HG02970 (cell line): ENCODE measurements at regions not wholly inside any gene's neighbourhood (a gene's known extent, or its start where the extent isn't known, plus 50 kb on each side); places are given as distances from the start of the nearest gene placed in this dataset.
"Not testable (repeated sequence)": the region's sequence is repeated elsewhere in the genome, so short reads cannot be mapped to it uniquely, and the experiment has no call there.

ENCODE experiments used
- ATAC-seq: cut with Tn5 transposase; IDR thresholded peaks from one replicate; pipeline ENCODE4 v1.9.1; 2021; ENCODE audit warnings: mild to moderate bottlenecking, moderate library complexity, moderate number of reproducible peaks; ENCODE audit not compliant: unreplicated experiment, low FRiP score

DNA sequence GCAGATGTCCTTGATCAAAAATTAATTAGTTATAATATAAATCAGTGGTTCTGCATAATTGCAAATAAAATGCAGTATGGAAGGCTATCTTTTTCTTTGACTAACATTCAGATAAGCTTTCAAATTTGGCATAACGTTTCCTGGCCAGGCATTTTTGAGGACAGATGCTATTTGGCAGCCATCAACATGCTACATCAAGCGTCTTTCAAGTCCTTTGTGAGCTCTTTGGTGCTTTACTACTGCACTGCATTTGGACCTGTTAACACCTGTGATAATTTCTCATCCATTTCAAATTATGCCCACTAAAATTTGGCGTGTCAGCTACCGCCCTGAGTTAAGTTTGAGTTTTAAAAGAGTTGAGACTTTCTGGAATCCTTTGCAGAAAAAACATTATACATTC lies 545.7 kb downstream of the STK39 start:
- no peak for ATAC-seq

DNA sequence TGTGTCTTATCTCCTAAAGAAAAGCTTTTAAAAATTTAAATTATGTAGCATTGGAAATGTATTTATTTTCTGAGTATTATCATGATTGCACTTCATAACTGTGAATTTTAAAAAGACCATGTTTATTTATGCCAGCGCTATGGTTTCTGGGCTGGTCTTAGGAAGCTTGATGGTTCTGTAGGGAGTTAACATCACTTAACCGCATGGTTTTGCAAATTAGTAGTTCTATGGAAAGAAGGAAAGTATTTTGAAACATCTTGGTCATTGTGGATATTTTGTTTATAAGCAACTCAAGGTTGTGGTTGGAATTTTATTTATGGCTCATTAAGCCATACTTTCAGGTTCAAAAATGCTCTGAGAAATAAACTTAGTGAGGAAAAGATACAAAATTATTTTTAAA lies 549.4 kb downstream of the STK39 start:
- no peak for ATAC-seq

DNA sequence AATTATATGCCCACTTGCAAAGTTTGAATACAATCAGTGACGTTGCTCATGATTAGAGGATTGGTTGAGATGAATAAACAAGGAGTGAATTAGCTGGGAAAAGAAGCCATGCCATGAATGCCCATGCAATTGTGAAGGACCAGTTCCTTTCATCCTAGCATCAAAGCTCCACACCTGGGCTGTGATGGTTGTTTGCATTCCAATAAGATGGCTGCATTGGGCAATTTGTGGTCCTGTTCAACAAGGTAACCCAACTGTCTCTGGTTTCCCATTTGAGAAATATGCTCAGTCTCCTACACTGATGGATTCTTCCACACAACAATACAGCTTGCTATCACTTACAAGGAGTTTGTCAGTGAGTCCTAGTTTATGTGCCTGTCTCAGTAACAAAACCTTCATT lies 550.2 kb downstream of the STK39 start:
- no peak for ATAC-seq

DNA sequence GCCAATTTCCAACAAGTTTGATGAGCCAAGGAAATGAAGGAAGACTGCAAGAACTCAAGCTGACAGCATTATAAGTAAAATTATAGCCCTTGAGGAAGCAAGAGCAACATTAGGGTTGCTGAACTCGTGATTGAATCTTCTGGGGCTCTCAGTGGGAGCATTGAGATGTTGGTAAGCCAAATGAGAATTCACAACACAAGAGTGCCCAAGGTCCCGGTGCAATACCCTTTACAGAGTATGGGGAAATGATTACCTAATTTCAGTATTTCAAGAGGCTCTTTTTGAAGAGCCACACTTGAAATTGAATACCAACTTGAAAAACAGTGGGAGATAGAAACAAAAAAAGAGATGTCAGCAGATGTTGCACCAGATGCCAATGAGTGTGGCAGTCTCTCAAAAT lies 554.5 kb downstream of the STK39 start:
- ATAC-seq, result no peak

DNA sequence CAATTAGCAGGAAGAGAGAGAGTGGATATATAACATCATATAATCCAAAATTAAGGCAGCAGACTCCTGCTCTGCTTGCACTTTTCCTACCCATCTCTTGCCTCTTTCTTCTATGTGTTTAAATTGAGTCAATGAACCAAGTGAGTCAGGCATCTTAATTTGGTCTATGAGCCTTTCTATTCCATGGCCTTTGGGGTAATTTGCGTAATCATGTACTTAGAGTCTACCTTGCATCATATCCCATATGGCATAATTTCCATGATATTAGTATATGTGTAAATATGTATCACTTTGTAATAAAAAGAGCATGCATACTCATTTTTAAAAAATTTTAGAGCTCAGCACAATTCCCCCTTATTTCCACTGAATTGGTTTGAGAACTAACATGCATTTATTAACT lies 555.2 kb downstream of the STK39 start:
- ATAC-seq, result no peak

DNA sequence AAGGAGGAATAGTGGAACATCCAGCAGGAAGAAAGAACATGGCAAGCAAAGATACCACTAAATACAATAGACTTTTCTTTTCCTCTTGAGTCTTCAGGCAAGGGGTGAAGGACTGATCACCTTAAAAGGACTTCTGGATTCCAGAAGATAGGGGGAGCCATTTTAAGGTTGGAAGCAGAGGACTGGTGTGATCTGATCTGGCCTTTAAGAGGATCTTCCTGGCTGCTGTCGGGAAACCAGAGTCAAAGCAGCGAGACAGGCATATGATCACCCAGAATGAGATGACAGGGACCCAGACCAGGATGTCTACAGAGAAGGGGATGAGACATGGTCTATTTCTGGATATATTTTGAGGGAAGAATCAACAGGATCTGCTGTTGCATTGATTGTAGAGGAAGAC lies 558.0 kb downstream of the STK39 start:
- no peak for ATAC-seq

DNA sequence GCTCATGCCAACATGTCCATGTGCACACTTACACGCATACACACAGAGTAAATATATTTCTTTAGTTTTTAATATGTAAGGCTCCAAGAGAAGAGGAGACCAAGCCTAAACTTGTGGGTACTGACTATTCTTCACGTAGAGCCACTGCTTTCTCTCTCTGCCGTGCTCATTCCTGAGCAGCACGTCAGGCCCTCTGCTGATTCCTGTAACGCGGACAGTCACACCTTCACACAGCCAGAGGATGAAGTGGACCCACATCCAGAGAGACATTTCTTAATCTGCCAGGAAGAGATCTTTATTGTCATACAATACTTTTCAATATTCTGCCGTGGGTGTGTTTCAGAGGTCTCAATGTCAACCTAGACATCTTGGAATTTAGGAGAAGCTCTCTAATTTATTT lies 560.7 kb downstream of the STK39 start:
- ATAC-seq, result no peak

DNA sequence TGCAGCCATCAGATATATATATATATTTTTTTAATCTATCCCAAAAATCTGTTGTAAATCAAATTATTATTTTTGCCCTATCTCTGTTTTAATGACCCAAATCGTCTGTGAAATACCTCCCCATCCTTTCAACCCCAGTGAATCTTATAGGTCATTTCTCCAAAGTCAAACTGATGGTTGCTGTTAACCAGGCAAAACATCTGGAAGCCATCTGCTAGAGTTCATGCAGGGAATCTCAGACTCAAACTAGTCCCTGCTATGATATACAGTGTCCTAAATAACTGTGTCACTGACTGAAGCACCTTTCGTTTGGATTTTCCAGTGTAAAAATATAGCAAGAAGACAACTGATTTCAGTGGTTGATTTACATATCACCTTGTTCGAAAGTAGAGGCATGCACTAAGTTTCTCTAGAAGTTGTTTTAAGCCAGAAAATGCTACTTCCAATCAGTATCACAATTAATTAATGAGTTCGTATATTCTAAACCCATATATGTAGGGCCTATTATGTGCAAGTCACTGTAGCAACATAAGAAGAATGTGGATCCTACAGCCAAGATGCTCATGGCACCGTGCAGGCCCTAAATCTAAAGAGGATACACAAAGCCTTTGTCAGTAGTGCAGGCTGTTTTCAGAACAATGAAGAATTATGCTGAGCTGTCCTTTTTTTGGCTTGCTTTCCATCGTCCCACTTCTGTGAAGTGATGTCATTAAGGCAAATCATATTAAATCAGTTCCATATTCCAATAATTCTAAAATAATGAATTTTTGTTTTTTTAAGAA lies 566.0 kb downstream of the STK39 start:
- ATAC-seq, result no peak

DNA sequence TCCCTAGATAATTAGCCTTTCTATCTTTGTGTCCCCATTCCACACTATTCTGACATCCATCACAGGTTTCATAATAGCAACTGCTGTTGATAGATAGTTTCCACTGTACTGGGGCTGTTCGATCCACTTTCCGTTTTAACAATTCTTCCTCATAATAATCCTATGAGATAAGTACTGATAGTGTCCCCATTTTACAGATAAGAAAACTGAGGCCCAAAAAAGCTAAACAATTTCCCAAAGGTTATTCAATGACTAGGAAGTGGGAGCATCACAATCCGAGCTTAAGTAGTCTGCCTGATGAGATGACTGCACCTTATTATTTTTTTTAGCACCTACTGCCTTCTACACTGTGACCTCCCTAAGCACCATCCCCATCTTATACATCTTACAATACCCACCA lies 569.2 kb downstream of the STK39 start:
- no peak for ATAC-seq

DNA sequence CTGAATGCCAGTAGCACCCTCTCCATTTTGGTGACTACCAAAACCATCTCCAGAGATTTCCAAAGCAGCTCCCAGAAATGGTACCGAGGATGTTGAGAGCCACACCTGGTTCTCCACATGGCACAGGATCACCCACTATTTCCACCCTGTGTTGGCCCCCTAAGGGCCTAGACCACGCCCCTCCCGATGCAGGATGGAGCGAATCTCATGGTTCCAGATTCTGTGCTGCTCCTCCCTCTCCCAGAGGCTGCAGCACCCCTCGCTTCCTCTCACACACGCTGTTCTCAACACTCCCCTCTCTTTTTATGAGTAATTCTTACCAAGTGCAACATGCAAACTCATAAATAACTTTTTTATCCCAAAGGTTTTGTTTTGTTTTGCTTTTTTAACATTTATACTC lies 571.5 kb downstream of the STK39 start:
- ATAC-seq, result no peak

DNA sequence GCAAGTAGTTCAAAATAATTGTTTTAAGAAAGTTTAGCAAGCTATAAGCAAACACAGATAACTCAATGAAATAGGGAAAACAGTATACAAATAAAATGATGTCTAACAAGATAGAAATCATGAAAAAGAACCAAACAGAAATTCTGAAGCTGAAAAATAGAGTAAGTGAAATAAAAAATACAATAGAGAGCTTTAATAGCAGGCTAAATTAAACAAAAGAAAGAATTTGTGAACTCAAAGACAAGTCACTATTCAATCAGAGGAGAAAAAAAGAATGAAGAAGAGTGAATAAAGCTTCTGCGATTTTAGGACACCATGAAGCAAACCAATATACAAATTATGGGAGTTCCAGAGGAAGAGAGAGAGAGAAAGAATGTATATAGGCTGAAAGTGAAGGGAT lies 576.8 kb downstream of the STK39 start:
- ATAC-seq, result no peak

DNA sequence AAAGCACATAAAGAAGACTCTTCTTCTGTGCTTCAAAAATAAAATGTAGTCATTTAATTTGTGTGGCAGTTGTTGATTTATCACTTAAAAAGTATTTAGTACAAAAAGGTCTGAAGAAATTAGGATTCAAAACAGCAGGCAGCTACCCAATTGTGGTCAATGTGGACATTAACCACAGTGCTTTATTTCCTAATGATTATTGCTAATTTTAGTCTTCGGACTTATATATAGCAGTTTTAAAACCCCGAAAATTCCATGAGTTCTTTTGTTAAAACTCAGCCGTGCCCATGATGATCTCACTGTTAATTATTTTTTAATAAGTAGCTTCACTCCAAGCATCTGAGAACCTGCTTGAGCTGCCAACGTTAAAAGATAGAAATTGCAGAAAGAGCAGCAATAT lies 594.3 kb downstream of the STK39 start:
- ATAC-seq, result no peak

DNA sequence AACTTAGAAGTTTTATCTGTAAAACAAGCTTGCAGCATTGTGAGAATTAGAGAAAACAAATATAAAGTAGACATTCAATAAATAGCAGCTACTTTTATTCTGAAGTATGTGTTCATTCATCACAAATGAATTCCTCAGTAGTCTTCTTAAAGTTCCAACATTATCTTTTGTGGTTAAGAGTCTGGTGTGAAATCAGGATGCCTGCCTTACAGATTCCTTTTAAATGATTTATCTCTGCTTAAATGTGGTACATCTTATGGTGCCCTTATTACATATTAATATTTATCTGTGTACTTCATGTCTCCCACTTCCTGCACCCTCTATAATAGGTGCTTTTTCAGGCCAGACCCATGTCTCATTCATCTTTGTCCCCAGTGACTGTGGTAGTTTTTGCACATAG lies 595.0 kb downstream of the STK39 start:
- no peak for ATAC-seq

DNA sequence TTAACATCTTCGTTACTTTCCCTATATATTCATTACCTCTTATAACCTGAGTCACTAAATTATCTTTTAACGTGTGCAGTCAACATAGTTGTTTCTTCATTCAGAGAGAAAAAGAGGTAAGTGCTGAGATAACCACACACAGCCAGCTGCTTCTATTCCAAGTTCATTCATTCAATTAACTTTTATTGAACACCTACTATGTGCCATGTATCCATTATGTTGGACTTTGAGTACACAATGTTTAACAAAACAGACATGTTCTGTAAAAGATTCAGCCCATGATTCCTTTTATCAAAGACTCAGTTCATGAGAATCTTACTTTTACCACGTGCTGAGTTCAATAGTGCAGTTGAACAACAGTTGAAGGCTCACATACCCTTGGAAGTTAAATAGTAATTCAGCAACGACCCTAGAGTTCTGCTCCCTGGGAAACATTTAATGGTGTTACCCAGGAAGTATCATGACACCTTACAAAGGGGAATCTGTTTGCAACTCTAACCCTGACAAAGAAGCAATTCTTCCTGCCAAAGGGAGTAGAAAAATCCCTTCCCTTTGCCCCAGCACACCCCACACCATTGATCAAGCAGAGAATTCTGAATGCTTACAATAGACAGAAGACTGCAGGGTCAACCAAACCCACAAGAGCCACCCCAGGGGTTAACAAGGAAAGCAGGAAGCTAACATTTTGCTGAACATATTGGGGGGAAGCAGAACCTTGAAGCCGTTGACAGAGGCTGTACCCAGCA lies 595.8 kb downstream of the STK39 start:
- no peak for ATAC-seq

DNA sequence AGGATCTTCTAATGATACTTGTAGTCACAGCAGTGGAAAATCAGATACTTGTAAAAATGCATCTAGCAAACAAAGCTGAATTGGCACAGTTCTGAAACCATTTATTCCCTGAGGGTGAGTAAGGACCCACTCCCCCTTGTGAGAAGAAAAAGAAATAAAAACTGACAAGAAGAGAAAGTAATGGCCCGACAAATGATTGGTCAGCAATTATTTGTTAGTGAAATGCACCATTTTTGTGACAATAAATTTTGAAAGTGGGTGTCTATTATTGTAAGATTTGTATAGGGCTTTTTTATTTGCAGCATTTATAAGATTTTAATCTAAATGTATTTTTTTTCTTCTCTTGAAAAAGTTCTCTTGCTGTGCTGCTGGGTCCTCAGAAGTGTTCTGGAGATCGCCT lies 600.8 kb downstream of the STK39 start:
- ATAC-seq, result no peak

DNA sequence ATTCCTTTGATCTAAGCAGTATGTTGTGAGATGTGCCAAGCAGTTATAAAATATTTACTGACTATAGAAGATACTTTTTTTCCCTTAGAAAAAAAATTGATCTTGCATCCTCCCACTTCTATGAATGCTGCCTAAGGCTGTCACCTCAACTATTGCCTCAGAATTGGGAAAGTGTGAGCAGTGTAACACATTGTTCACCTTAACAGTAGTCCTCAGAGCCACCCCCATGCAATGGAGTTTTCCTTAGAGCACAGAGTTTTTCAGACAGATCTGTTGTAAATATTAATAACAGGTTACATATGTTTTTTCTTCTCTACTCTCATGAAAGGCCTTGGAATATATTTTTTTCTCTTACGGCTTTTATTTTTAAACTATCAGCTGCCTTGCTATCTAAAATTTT lies 607.3 kb downstream of the STK39 start:
- ATAC-seq, result no peak

DNA sequence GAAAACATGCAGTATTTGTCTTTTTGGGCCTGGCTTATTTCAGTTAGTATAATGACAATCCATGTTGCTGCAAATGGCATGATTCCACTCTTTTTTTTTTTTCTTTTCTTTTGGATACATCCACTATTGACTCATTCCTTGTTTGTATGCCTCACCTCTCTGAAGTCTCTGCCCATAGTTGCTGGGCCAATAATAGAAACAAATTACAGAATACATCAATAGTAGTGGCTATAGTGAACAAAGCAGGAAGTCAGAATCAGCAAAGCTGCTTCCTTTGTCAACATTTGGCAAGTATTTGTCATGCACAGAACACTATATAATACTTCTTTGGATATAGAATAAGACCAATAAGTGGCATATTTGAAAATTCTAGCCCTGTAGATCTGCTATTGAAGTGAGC lies 609.7 kb downstream of the STK39 start:
- no peak for ATAC-seq

DNA sequence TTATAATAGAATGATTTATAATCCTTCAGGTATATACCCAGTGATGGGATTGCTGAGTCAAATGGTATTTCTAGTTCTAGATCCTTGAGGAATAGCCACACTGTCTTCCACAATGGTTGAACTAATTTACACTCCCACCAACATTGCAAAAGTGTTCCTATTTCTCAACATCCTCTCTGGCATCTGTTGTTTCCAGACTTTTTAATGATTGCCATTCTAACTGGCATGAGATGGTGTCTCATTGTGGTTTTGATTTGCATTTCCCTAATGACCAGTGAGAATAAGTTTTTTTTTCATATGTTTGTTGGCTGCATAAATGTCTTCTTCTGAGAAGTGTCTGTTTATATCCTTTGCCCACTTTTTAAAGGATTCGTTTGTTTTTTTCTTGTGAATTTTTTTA lies 615.1 kb downstream of the STK39 start:
- not testable (repeated sequence) for ATAC-seq

DNA sequence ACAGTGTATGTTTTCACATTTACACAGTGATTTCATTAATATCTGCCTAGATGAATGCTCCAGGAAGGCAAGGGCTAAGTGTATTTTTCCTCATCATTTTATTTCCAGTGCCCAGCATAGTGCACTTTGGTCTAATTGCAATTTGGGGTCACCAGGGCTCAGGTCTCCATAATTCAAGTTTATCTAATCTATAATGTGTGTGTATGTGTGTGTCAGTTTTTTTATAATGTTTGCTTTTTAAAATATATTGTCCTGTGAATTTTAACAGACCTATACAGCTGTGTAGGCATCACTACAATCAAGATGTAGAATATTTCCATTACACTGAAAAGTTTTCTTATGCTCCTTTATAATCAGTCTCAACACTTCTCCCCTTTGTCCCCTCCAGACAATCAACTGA lies 620.4 kb downstream of the STK39 start:
- no peak for ATAC-seq

DNA sequence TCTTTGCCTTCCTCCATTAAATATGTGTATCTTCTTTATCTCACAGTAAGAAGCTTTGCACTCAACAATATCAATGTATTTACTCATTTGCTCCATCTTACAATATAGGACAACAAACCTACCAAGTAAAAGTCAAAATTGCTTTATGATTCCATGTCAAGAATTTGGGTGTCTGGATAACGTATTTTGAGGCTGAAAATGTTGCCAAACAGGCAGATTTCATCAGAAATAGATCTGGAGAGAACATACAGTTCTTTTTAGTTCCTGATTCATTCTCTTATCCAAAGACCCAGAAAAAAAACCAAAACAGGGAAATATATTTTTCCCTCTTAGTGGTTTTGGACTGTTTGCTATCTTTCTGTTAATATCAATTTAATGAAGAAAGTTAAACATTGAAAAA lies 621.1 kb downstream of the STK39 start:
- no peak for ATAC-seq

DNA sequence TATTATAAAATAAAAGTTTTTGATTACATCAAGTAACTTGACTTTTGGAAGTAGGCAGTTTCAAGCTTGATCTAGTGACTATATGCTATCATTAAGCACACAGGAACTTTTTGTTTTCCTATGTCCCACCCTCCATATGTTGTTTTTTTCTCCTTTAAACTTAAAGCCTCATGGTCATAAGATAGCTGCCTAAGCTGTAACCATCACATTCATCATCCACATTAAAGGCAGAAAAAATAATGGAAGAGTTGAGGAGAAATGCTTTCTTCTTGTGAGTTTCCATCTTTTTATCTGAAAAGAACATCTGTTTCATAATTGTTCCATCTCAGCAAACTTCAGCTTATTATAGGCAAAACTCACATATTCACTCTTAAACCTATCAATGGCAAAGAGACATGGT lies 630.4 kb downstream of the STK39 start:
- no peak for ATAC-seq

DNA sequence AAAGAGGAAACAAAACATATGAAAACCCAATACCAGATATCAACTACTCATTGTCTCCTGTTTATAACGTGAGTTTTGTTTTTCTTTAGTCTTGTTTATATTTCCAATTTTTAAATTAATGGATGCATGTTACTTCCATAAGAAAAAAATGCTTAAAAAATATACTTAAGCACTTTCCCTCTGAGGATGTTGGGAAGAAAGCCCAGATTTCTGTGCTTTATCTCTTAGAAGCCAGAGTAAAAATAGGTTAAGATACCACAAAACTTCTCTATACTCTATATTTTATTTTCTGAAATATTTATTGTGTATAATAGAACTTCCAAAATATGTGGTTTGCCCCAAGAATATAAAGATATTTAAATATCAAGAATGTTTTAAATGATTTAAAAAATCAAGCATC lies 633.9 kb downstream of the STK39 start:
- ATAC-seq, result no peak
